ENCODE measurements at regions not wholly inside any gene's neighbourhood (a gene's known extent, or its start where the extent isn't known, plus 50 kb on each side); places are given as distances from the start of the nearest gene placed in this dataset.
"Not testable (repeated sequence)": the region's sequence is repeated elsewhere in the genome, so short reads cannot be mapped to it uniquely, and the experiment has no call there.

- not testable (repeated sequence) for H3K27ac ChIP-seq (ENCODE audit: low read depth, low read length); H3K56ac ChIP-seq (ENCODE audit: low read length); H2BK120ac ChIP-seq (ENCODE audit: low read depth, low read length); H3K4me2 ChIP-seq (ENCODE audit: low read length); H4K5ac ChIP-seq (ENCODE audit: low read length); H3K79me2 ChIP-seq (ENCODE audit: control insufficient read depth, insufficient read depth, low read length); DNase-seq; H3K4me1 ChIP-seq (ENCODE audit: control insufficient read depth, low read depth, low read length); H2BK5ac ChIP-seq (ENCODE audit: low read length); H4K8ac ChIP-seq (ENCODE audit: low read depth, low read length); H2AK5ac ChIP-seq (ENCODE audit: low read length); H3K18ac ChIP-seq (ENCODE audit: low read length); H3K4me3 ChIP-seq (ENCODE audit: low read length); H2BK15ac ChIP-seq (replicated peaks; ENCODE audit: low read depth); H3K9ac ChIP-seq (ENCODE audit: low read length); H3K79me1 ChIP-seq (ENCODE audit: low read length); H3K4ac ChIP-seq (ENCODE audit: low read depth, low read length); H3K36me3 ChIP-seq (ENCODE audit: control insufficient read depth, insufficient read depth, low read length); H3K27me3 ChIP-seq (ENCODE audit: insufficient read depth, low read length, poor library complexity); H3K23ac ChIP-seq (ENCODE audit: low read length)
- no CpG with 5 or more reads among the region's 3 CpGs for WGBS (ENCODE audit: extremely low coverage, insufficient coverage, low lambda C conversion rate)
These were observed 79.8 kb downstream of the LGALS9B start for GRCh38 chr17:20387549-20387948.

GRCh38 chr17:20381358-20382300, 85.7 kb downstream of the LGALS9B start:
- no CpG with 5 or more reads among the region's 20 CpGs for WGBS (ENCODE audit: extremely low coverage, insufficient coverage, low lambda C conversion rate)

DNA sequence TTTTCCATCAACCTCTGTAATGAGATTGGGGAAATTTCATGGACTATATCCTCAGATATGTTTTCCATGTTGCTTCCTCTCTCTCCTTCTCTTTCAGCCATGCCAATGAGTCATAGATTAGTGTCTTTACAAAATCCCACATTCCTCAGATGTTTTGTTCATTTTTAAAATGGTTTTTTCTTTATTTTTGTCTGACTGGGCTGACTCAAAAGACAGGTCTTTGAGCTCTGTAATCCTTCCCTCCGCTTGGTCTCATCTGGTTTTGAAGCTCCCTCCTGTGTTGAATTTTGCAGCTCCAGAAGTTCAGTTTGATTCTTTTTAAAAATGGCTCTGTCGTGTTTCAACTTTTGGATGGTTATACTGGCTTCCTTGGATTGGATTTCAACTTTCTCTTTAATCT, 86.7 kb downstream of the LGALS9B start:
- not testable (repeated sequence) for H2BK120ac ChIP-seq (ENCODE audit: low read depth, low read length); H3K4ac ChIP-seq (ENCODE audit: low read depth, low read length); H4K5ac ChIP-seq (ENCODE audit: low read length); H3K36me3 ChIP-seq (ENCODE audit: control insufficient read depth, insufficient read depth, low read length); H4K8ac ChIP-seq (ENCODE audit: low read depth, low read length); H2BK15ac ChIP-seq (replicated peaks; ENCODE audit: low read depth); H3K79me1 ChIP-seq (ENCODE audit: low read length); H2BK5ac ChIP-seq (ENCODE audit: low read length); H3K27ac ChIP-seq (ENCODE audit: low read depth, low read length); H3K27me3 ChIP-seq (ENCODE audit: insufficient read depth, low read length, poor library complexity); H3K9ac ChIP-seq (ENCODE audit: low read length); H3K4me1 ChIP-seq (ENCODE audit: control insufficient read depth, low read depth, low read length); H3K23ac ChIP-seq (ENCODE audit: low read length); DNase-seq; H2AK5ac ChIP-seq (ENCODE audit: low read length); H3K79me2 ChIP-seq (ENCODE audit: control insufficient read depth, insufficient read depth, low read length); H3K56ac ChIP-seq (ENCODE audit: low read length); H3K4me2 ChIP-seq (ENCODE audit: low read length); H3K4me3 ChIP-seq (ENCODE audit: low read length); H3K18ac ChIP-seq (ENCODE audit: low read length)
- no CpG with 5 or more reads among the region's 2 CpGs for WGBS (ENCODE audit: extremely low coverage, insufficient coverage, low lambda C conversion rate)

More at GRCh38 chr17:20381358-20382300, 85.7 kb downstream of the LGALS9B start:
- H2BK5ac ChIP-seq (ENCODE audit: low read length); H4K5ac ChIP-seq (ENCODE audit: low read length); H3K4me2 ChIP-seq (ENCODE audit: low read length); H3K36me3 ChIP-seq (ENCODE audit: control insufficient read depth, insufficient read depth, low read length); H3K9ac ChIP-seq (ENCODE audit: low read length); H3K56ac ChIP-seq (ENCODE audit: low read length); H3K79me2 ChIP-seq (ENCODE audit: control insufficient read depth, insufficient read depth, low read length); H3K27me3 ChIP-seq (ENCODE audit: insufficient read depth, low read length, poor library complexity); H4K8ac ChIP-seq (ENCODE audit: low read depth, low read length); H3K79me1 ChIP-seq (ENCODE audit: low read length); H3K23ac ChIP-seq (ENCODE audit: low read length); H2BK120ac ChIP-seq (ENCODE audit: low read depth, low read length); H3K27ac ChIP-seq (ENCODE audit: low read depth, low read length); H3K18ac ChIP-seq (ENCODE audit: low read length); H2BK15ac ChIP-seq (replicated peaks; ENCODE audit: low read depth); H2AK5ac ChIP-seq (ENCODE audit: low read length); H3K4me1 ChIP-seq (ENCODE audit: control insufficient read depth, low read depth, low read length); H3K4me3 ChIP-seq (ENCODE audit: low read length); H3K4ac ChIP-seq (ENCODE audit: low read depth, low read length): not testable (repeated sequence)
- DNase-seq = peak; percentile 69

DNA sequence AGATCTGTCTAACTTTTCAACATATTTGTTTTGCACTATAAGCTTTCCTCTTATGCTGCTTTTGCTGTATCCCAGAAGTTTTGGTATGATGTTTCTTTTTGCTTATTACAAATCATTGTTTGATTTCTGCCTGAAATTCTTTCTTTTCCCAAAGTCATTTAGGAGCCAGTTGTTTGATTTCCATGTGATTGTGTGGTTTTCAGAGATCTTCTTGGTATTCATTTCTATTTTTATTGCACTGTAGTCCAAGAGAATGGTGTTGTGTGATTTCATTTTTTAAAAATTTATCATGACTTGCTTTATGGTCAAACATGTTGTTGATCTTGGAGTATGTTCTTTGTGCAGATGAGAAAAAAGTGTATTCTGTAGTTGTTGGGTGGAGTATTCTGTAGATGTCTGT, 88.1 kb downstream of the LGALS9B start:
- not testable (repeated sequence) for H3K36me3 ChIP-seq (ENCODE audit: control insufficient read depth, insufficient read depth, low read length)

DNA sequence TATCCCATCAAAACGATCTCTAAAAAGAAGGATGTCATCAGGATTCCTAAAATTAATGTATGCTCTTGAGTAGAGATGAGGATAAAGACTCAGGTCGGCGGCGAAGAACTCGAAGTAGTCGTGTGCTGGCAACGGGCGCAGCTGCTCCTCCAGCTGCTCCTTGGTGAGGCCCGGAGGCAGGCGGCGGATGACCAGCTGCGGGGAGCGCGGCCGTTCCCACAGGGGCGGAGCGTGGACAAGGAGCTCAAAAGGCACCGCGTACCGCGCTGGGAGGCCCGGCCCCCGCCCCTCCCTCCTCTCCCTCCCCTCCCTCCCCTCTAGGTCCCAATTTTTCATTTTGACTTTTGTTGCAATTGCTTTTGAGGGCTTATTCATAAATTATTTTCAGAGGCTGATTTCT, 90.7 kb downstream of the LGALS9B start:
- not testable (repeated sequence) for H3K23ac ChIP-seq (ENCODE audit: low read length); H3K56ac ChIP-seq (ENCODE audit: low read length); H3K4me1 ChIP-seq (ENCODE audit: control insufficient read depth, low read depth, low read length); H3K79me1 ChIP-seq (ENCODE audit: low read length); H3K79me2 ChIP-seq (ENCODE audit: control insufficient read depth, insufficient read depth, low read length); H3K4me3 ChIP-seq (ENCODE audit: low read length); H2BK5ac ChIP-seq (ENCODE audit: low read length); H4K8ac ChIP-seq (ENCODE audit: low read depth, low read length); H2BK120ac ChIP-seq (ENCODE audit: low read depth, low read length); H2AK5ac ChIP-seq (ENCODE audit: low read length); H3K4ac ChIP-seq (ENCODE audit: low read depth, low read length); H3K18ac ChIP-seq (ENCODE audit: low read length); H3K27me3 ChIP-seq (ENCODE audit: insufficient read depth, low read length, poor library complexity); H3K4me2 ChIP-seq (ENCODE audit: low read length); H3K27ac ChIP-seq (ENCODE audit: low read depth, low read length); H3K36me3 ChIP-seq (ENCODE audit: control insufficient read depth, insufficient read depth, low read length); H2BK15ac ChIP-seq (replicated peaks; ENCODE audit: low read depth); H3K9ac ChIP-seq (ENCODE audit: low read length); H4K5ac ChIP-seq (ENCODE audit: low read length)
- DNase-seq = peak; percentile 6
- WGBS (ENCODE audit: extremely low coverage, insufficient coverage, low lambda C conversion rate) = no CpG with 5 or more reads among the region's 23 CpGs

More for the DNA sequence above, 88.1 kb downstream of the LGALS9B start:
- H3K9ac ChIP-seq (ENCODE audit: low read length); H3K4me3 ChIP-seq (ENCODE audit: low read length); H2BK5ac ChIP-seq (ENCODE audit: low read length); H3K27ac ChIP-seq (ENCODE audit: low read depth, low read length); H3K18ac ChIP-seq (ENCODE audit: low read length); H2BK120ac ChIP-seq (ENCODE audit: low read depth, low read length); H3K4ac ChIP-seq (ENCODE audit: low read depth, low read length); H4K8ac ChIP-seq (ENCODE audit: low read depth, low read length); H3K79me1 ChIP-seq (ENCODE audit: low read length); H2AK5ac ChIP-seq (ENCODE audit: low read length); H3K4me1 ChIP-seq (ENCODE audit: control insufficient read depth, low read depth, low read length); H3K79me2 ChIP-seq (ENCODE audit: control insufficient read depth, insufficient read depth, low read length); H4K5ac ChIP-seq (ENCODE audit: low read length); H3K4me2 ChIP-seq (ENCODE audit: low read length); H3K23ac ChIP-seq (ENCODE audit: low read length); DNase-seq; H2BK15ac ChIP-seq (replicated peaks; ENCODE audit: low read depth); H3K27me3 ChIP-seq (ENCODE audit: insufficient read depth, low read length, poor library complexity); H3K56ac ChIP-seq (ENCODE audit: low read length): not testable (repeated sequence)

- not testable (repeated sequence) for H3K23ac ChIP-seq (ENCODE audit: low read length); H4K5ac ChIP-seq (ENCODE audit: low read length); H3K27ac ChIP-seq (ENCODE audit: low read depth, low read length); H3K9ac ChIP-seq (ENCODE audit: low read length); H3K79me1 ChIP-seq (ENCODE audit: low read length); H3K79me2 ChIP-seq (ENCODE audit: control insufficient read depth, insufficient read depth, low read length); H3K4me1 ChIP-seq (ENCODE audit: control insufficient read depth, low read depth, low read length); H3K4me2 ChIP-seq (ENCODE audit: low read length); H2AK5ac ChIP-seq (ENCODE audit: low read length); H3K4me3 ChIP-seq (ENCODE audit: low read length); H3K27me3 ChIP-seq (ENCODE audit: insufficient read depth, low read length, poor library complexity); H2BK120ac ChIP-seq (ENCODE audit: low read depth, low read length); H2BK15ac ChIP-seq (replicated peaks; ENCODE audit: low read depth); H3K18ac ChIP-seq (ENCODE audit: low read length); H3K36me3 ChIP-seq (ENCODE audit: control insufficient read depth, insufficient read depth, low read length); DNase-seq; H2BK5ac ChIP-seq (ENCODE audit: low read length); H3K4ac ChIP-seq (ENCODE audit: low read depth, low read length); H4K8ac ChIP-seq (ENCODE audit: low read depth, low read length); H3K56ac ChIP-seq (ENCODE audit: low read length)
- WGBS (ENCODE audit: extremely low coverage, insufficient coverage, low lambda C conversion rate) = no CpG with 5 or more reads among the region's 13 CpGs
These were observed 91.6 kb downstream of the LGALS9B start for GRCh38 chr17:20375745-20376144.

All from mesendoderm (in vitro differentiated cells).